Stimulated activated CD8-positive, alpha-beta memory T cell treated with anti-CD3 and anti-CD28 coated beads, Interleukin-12 subunit alpha, Interleukin-12 subunit beta, amount 100 ng/mL, for 4 hours (primary cell): ENCODE measurements at regions not wholly inside any gene's neighbourhood (a gene's known extent, or its start where the extent isn't known, plus 50 kb on each side); places are given as distances from the start of the nearest gene placed in this dataset.

Experiments
- DNase-seq: peaks from one replicate; pipeline ENCODE4 v3.0.0-alpha.2; 2020; ENCODE audit warnings: low read depth

DNA sequence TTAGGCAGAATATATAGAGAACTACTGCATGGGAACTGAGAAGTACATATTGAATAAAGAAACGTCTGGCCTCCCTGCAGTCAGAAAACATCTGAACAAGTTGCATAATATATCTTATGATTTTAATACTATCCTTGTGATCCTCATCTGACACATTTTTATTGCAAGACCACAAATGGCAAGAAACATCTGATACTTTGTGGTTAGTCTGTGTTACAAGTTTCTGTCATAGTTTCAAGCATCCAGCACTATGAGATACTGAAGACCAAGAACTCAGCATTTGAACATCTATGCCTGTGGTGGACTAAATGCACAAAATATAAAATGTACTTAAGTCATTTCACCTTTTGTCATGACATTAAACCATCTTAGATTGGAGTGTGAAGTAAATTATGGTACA, 1175.8 kb upstream of the MIR17HG start:
- no peak for DNase-seq

- no peak for DNase-seq
These were observed 1170.0 kb upstream of the MIR17HG start for GRCh38 chr13:90177512-90177911.

DNA sequence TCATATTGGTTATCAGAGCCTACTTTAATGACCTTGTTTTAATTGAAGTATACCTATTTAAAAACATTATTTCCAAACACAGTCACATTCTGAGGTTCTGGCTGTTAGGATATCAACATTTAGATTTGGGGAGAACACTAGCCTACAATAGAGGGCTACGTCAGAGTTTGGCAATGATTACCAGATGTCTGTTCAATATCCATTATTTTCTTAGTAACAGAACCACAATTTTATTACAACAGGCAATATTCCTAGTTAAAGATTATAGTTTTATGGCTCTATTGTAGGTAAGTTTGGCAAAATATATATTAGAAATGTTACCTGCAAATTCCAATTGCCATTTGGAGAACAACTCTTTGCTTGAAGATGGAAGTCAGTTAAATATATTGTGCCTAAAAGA, 1163.1 kb upstream of the MIR17HG start:
- no peak for DNase-seq

DNA sequence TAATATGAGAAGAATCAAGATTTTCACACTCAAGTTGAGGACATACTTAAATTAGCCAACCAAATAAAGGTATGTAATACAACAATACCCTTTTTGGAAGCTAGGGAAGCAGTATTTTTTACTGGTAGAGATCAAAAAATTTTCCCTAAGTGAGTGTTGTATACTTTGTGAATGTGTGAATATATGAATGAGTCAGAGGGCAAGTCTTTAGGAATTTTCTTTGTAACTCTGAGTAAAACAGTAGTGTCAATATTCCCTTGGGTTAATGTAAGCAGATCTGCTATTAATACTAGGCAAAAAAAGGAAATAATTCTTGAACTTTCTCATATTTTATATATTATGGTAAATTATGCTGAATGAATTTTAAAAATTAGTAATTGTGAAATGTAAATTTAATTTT, 1161.8 kb upstream of the MIR17HG start:
- DNase-seq: no peak

DNA sequence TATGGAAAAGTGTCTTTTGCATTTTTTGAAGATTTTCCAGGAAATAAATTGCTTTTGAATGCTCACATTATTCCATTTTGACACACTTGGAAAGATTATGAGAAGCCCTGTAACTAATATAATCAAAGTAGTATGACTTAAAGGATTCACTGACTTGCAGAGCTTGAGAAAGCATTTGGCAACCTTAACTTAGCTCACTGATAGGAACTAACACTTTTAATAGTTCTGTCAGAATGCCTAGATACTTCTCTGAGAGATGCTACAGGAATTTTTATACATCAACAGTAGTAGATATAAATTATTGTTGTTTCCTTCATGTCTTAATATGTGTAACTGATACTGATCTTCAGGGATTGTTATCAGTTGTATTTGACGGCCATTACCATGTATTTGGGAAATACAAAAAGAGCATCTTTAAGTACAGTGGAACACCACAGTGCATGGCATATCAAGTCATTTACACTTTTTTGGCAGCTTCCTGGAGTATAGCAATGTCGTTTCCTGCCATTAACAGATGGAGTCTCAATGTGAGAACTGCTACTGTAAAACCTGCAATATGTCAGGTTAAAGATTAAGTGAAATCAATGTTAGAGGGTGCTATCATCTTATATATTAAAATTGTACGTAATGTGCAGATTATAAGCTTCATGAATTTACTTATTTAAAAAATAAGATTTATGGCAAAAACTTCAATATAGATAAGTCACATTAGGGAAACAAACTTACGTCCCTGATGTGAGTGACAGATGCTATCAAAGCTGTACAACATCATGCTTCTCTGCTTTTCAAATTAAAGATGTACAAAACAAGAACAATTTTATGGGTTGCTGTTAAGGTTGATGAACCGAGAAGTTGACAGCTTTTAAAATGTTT, 1159.8 kb upstream of the MIR17HG start:
- no peak for DNase-seq

DNA sequence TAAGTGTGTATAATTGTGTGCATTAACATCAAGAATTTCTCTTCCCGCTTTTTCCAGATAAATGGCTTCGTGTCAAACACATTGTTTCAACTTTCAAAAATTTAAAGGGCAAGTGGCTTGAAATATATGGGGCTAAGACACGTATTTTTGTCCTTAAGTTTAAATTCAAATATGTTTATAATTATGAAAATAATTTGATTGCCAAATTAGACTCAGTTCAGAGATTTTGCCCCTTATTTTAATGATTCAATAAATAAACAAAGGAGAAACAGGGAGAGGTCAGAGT, 1159.2 kb upstream of the MIR17HG start:
- no peak for DNase-seq

- DNase-seq: no peak
These were observed 1149.8 kb upstream of the MIR17HG start for GRCh38 chr13:90197722-90198121.

DNA sequence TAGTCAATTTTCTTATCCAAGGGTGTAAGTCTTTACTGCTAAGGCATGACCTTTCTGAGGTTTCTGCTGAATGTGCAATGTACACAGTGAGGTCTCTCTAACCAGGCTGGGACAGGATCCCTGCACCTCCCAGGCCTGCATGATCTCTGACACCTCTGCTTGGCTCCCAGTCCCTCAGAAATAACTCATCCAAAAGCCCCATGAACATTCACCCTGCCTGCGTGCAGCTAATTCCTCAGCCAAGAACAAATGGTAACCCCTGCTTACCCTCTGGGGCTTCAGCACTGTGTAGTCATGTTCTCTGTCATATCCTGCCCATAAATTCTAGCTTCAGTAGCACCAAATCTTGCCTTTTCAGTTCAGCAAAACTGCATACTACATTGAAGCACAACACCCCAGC, 1146.3 kb upstream of the MIR17HG start:
- no peak for DNase-seq

DNA sequence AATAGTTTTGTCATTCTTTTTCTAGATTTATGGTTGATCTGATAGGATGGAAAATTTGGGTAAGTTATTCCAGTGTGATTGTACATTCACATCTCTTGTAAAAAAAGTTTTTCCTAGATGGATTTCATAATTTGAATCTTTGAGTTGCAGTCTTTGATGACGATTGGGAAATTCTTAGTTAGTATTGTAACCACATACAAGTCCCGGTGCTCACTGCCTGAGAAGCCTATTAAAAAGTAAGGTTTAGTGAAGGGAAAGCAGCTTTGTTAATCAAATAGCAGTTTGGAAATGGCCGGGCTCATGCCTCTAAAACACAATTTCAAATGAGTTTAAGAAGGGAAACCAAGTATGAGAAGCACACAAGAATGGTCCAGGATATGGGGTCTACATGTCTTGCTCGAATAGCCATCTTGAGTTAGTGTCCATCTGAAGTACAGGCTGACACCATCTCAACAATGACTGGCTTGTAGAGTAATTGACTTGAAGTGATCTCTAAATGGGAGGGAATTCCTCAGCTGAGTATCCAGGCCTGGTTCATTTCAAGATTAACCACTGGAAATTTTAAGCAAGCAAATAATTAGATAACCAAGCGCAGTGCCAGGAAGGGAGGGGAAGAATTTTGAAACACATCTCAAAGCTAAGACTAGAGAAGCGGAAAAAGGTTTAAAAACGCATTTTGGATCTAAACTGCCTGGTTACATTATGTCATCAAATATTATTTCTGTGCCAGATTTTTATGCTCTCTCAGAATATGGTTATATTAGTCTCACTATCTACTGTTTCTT, 1145.6 kb upstream of the MIR17HG start:
- no peak for DNase-seq

GRCh38 chr13:90205081-90205480, 1142.4 kb upstream of the MIR17HG start:
- no peak for DNase-seq

DNA sequence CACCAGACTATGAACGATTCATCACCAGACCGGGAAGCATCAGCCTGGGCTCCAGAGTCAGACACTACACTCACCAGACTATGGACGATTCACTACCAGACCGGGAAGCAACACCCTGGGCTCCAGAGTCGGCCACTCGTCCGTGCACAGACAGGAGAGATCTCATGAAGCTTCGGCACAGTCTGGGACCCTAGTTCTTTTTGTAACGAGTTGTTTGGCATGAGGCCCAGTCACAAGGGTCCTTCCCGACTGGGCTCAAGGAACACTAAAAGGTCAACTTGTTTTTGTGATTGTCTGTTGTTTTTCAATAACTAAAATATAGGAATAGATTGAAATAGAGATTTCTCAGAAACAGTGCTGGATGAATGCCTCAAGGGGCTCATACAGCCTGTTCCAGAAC, 1141.6 kb upstream of the MIR17HG start:
- DNase-seq: no peak

GRCh38 chr13:90217275-90217674, 1130.2 kb upstream of the MIR17HG start:
- DNase-seq: no peak

- DNase-seq: no peak
These were observed 1124.7 kb upstream of the MIR17HG start for GRCh38 chr13:90222758-90223157.

GRCh38 chr13:90230311-90230710, 1117.2 kb upstream of the MIR17HG start:
- no peak for DNase-seq

GRCh38 chr13:90232291-90232690, 1115.2 kb upstream of the MIR17HG start:
- DNase-seq: no peak

DNA sequence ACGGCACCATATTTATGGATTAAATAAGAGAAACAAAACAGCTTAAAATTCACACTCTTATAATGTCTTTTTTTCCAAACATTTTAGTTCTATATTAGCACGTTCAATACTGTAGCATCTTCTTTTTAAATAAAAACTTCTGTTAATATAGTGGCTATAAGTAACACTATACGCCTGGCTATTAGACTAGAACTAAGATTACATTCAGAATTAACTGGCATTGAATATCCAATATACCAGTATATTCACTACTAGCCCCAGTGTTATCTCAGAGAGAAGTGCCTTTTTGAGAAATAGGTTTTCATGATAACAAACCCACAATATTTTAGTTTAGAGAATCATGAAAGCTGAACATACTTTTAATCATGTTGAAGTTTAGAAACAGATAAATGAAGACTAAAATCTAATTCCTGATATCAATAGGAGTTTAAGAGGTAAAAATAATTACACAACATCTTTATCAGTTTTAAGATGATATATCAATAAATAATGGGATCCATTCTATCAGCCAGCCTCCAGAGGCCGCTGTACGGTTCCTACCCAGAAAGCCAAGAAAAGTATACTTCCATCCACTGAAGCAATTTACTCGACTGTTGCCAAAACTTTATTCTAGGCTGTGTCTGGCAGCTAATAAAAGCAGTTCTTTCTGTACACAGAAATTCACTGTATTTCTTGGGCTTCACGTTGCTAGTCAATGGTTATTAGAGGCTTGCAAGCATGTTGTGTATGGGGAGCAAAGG, 1113.4 kb upstream of the MIR17HG start:
- DNase-seq: no peak

DNA sequence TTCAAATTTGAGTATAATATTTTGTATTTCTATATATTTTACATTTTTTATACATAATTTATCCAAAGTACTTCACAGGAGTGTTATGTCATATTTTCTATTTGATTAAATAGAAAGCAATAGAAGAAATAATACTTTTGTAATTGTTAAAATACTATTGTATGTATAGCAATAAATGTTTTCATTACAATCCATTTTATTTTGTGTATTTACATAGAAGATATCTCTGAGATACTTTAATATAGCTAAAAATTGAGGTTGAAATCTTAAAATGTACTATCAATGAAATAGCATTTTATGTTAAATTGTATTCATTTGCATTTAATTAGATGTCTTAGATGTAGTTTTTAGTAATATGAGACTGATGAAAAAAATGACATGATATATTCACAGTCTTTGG, 1109.6 kb upstream of the MIR17HG start:
- DNase-seq: no peak

- DNase-seq: no peak
These were observed 1109.1 kb upstream of the MIR17HG start for GRCh38 chr13:90238413-90238812.

GRCh38 chr13:90239130-90239529, 1108.4 kb upstream of the MIR17HG start:
- DNase-seq: no peak

DNA sequence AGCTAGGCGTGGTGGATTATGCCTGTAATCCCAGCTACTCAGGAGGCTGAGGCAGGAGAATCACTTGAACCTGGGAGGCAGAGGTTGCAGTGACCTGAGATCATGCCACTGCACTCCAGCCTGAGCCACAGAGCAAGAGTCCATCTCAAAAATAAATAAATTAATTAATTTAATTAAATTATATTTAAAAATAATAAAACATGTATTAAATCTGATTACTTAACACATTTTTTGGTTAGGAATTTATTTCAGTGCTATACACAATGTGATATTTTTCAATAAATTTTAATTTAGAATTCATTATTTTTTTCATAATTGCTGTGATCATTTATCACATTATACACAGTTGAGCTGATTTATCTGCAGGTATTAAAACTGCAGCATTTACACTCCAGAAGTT, 1101.5 kb upstream of the MIR17HG start:
- DNase-seq: no peak

- no peak for DNase-seq
These were observed 1100.7 kb upstream of the MIR17HG start for GRCh38 chr13:90246687-90247345.

GRCh38 chr13:90253806-90254205, 1093.7 kb upstream of the MIR17HG start:
- no peak for DNase-seq
